ENCODE measurements at regions not wholly inside any gene's neighbourhood (a gene's known extent, or its start where the extent isn't known, plus 50 kb on each side); places are given as distances from the start of the nearest gene placed in this dataset.

DNA sequence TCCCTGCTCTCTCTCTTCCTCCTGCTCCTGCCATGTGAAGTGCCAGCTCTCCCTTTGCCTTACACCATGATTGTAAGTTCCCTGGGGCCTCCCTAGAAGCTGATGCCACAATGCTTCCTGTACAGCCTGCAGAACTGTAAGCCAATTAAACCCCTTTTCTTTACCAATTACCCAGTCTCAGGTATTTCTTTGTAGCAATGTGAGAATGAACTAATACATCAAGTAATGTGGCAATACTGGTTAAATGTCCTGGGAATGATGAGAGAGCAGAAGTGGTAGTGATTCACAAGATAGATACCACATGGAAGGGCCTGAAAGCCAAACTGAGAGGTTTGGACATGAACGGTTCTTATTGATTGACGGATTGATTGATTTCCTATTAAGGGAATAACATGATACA is 62.6 kb upstream of the IL12B start:
- no peak for TF ChIP-seq POLR2A (IDR thresholded peaks at IDR 0.05; ENCODE audit: low read length)
- no peak for TF ChIP-seq GATA1 (IDR thresholded peaks at IDR 0.05; ENCODE audit: low read depth, low read length)
